ENCODE measurements at regions not wholly inside any gene's neighbourhood (a gene's known extent, or its start where the extent isn't known, plus 50 kb on each side); places are given as distances from the start of the nearest gene placed in this dataset.

GRCh38 chr15:70199540-70200410 lies 102.1 kb upstream of the TLE3 start:
- TF ChIP-seq CTCF (IDR thresholded peaks at IDR 0.05): no peak
- Histone ChIP-seq H3K4me3 (ENCODE audit: low read depth, low read length) (no peak overlapping the region), H3K79me2 (no peaks in the 10 kb centered on the region), H3K9me3 (ENCODE audit: control insufficient read depth, low read length) (no peaks in the 10 kb centered on the region), H3K4me2 (ENCODE audit: low read length) (no peak overlapping the region), H3K27me3 (ENCODE audit: control insufficient read depth, insufficient read depth, low read length) (no peaks in the 10 kb centered on the region), H3K36me3 (ENCODE audit: control insufficient read depth, insufficient read depth, low read length) (no peaks in the 10 kb centered on the region), H2AFZ (no peak overlapping the region), H3K27ac (no peak overlapping the region), H3K4me1 (peaks cover 32% of the 10 kb centered on the region), H3K9ac (no peak overlapping the region)

GRCh38 chr15:70199124-70199482 lies 101.4 kb upstream of the TLE3 start:
- H3K4me2 ChIP-seq (ENCODE audit: low read length): no peak overlapping the region
- TF ChIP-seq CTCF (IDR thresholded peaks at IDR 0.05): no peak
- H2AFZ ChIP-seq: no peak overlapping the region
- no peak overlapping the region for H3K27ac ChIP-seq
- H3K4me1 ChIP-seq: peaks cover 32% of the 10 kb centered on the region
- no peaks in the 10 kb centered on the region for H3K27me3 ChIP-seq (ENCODE audit: control insufficient read depth, insufficient read depth, low read length)
- no peaks in the 10 kb centered on the region for H3K36me3 ChIP-seq (ENCODE audit: control insufficient read depth, insufficient read depth, low read length)
- no peaks in the 10 kb centered on the region for H3K9me3 ChIP-seq (ENCODE audit: control insufficient read depth, low read length)
- no peak overlapping the region for H3K4me3 ChIP-seq (ENCODE audit: low read depth, low read length)
- no peaks in the 10 kb centered on the region for H3K79me2 ChIP-seq
- no peak overlapping the region for H3K9ac ChIP-seq

GRCh38 chr15:70198441-70199123 lies 100.9 kb upstream of the TLE3 start:
- Histone ChIP-seq H3K4me3 (ENCODE audit: low read depth, low read length) (no peak overlapping the region), H3K27me3 (ENCODE audit: control insufficient read depth, insufficient read depth, low read length) (no peaks in the 10 kb centered on the region), H3K9me3 (ENCODE audit: control insufficient read depth, low read length) (no peaks in the 10 kb centered on the region), H3K27ac (no peak overlapping the region), H3K4me2 (ENCODE audit: low read length) (no peak overlapping the region), H2AFZ (no peak overlapping the region), H3K4me1 (peaks cover 32% of the 10 kb centered on the region), H3K79me2 (no peaks in the 10 kb centered on the region), H3K9ac (no peak overlapping the region), H3K36me3 (ENCODE audit: control insufficient read depth, insufficient read depth, low read length) (no peaks in the 10 kb centered on the region)
- no peak for TF ChIP-seq CTCF (IDR thresholded peaks at IDR 0.05)

GRCh38 chr15:70197945-70198361 lies 100.2 kb upstream of the TLE3 start:
- H3K27me3 ChIP-seq (ENCODE audit: control insufficient read depth, insufficient read depth, low read length): no peaks in the 10 kb centered on the region
- H3K4me2 ChIP-seq (ENCODE audit: low read length): no peak overlapping the region
- no peak for TF ChIP-seq CTCF (IDR thresholded peaks at IDR 0.05)
- no peak overlapping the region for H3K9ac ChIP-seq
- no peaks in the 10 kb centered on the region for H3K79me2 ChIP-seq
- H3K36me3 ChIP-seq (ENCODE audit: control insufficient read depth, insufficient read depth, low read length): no peaks in the 10 kb centered on the region
- H3K9me3 ChIP-seq (ENCODE audit: control insufficient read depth, low read length): no peaks in the 10 kb centered on the region
- H3K4me1 ChIP-seq: peaks cover 32% of the 10 kb centered on the region
- H3K27ac ChIP-seq: no peak overlapping the region
- H2AFZ ChIP-seq: no peak overlapping the region
- H3K4me3 ChIP-seq (ENCODE audit: low read depth, low read length): no peak overlapping the region

All from parathyroid adenoma (tissue), 2 donors.